GM19238 (cell line): ENCODE measurements at regions not wholly inside any gene's neighbourhood (a gene's known extent, or its start where the extent isn't known, plus 50 kb on each side); places are given as distances from the start of the nearest gene placed in this dataset.

ENCODE experiments used
- DNase-seq: peaks from one replicate; pipeline ENCODE4 v3.0.0; 2011; ENCODE audit warnings: low spot score; ENCODE audit not compliant: insufficient read length

GRCh38 chr14:51396222-51396815 is 156.3 kb downstream of the TMX1 start:
- no peak for DNase-seq

- no peak for DNase-seq
These were observed 158.9 kb downstream of the TMX1 start for GRCh38 chr14:51398898-51399297.

GRCh38 chr14:51400139-51400538 is 160.1 kb downstream of the TMX1 start:
- DNase-seq: no peak

- no peak for DNase-seq
These were observed 161.2 kb downstream of the TMX1 start for GRCh38 chr14:51401272-51401671.

- no peak for DNase-seq
These were observed 161.7 kb downstream of the TMX1 start for GRCh38 chr14:51401756-51402155.

- no peak for DNase-seq
These were observed 170.8 kb downstream of the TMX1 start for GRCh38 chr14:51410897-51411296.

- no peak for DNase-seq
These were observed 179.6 kb downstream of the TMX1 start for GRCh38 chr14:51419685-51420084.

- DNase-seq: no peak
These were observed 182.7 kb downstream of the TMX1 start for GRCh38 chr14:51422704-51423103.

- DNase-seq: no peak
These were observed 184.0 kb downstream of the TMX1 start for GRCh38 chr14:51424041-51424440.

- DNase-seq: no peak
These were observed 184.7 kb downstream of the TMX1 start for GRCh38 chr14:51424561-51425251.

- no peak for DNase-seq
These were observed 188.9 kb downstream of the TMX1 start for GRCh38 chr14:51428981-51429380.

- no peak for DNase-seq
These were observed 190.0 kb downstream of the TMX1 start for GRCh38 chr14:51430079-51430478.

GRCh38 chr14:51430633-51431032 is 190.6 kb downstream of the TMX1 start:
- no peak for DNase-seq

- DNase-seq: no peak
These were observed 191.1 kb downstream of the TMX1 start for GRCh38 chr14:51431033-51431709.

GRCh38 chr14:51431741-51432140 is 191.7 kb downstream of the TMX1 start:
- no peak for DNase-seq

GRCh38 chr14:51432302-51432948 is 192.4 kb downstream of the TMX1 start:
- DNase-seq: peak; percentile 9

GRCh38 chr14:51436630-51437029 is 196.6 kb downstream of the TMX1 start:
- no peak for DNase-seq

GRCh38 chr14:51439896-51440295 is 199.8 kb downstream of the TMX1 start:
- no peak for DNase-seq

- DNase-seq: no peak
These were observed 201.0 kb downstream of the TMX1 start for GRCh38 chr14:51441001-51441400.

- DNase-seq: no peak
These were observed 202.6 kb downstream of the TMX1 start for GRCh38 chr14:51442513-51443175.

- DNase-seq: no peak
These were observed 203.4 kb downstream of the TMX1 start for GRCh38 chr14:51443195-51444018.
